Activated naive CD4-positive, alpha-beta T cell treated with anti-CD3 and anti-CD28 coated beads, Interleukin-2, amount 10 ng/mL, durations not matched to agents 7 days and 5 days (primary cell): ENCODE measurements at regions not wholly inside any gene's neighbourhood (a gene's known extent, or its start where the extent isn't known, plus 50 kb on each side); places are given as distances from the start of the nearest gene placed in this dataset.
"Not testable (repeated sequence)": the region's sequence is repeated elsewhere in the genome, so short reads cannot be mapped to it uniquely, and the experiment has no call there.

Source experiments
- CTCF ChIA-PET: fragments of 350-600 bp; sonication (Branson Sonifier 250); formaldehyde crosslinking; loops from one replicate; lab custom pipeline; 2021; ENCODE audit warnings: antibody characterized with exemption; lab: Charles Lee
- DNase-seq: peaks from one replicate; pipeline ENCODE4 v3.0.0-alpha.2; 2020
- H3K27ac Mint-ChIP-seq: one replicate; pipeline ENCODE4 v1.8.0; 2021; ENCODE audit warnings: mild to moderate bottlenecking, moderate library complexity, mixed read lengths
- H3K27me3 Mint-ChIP-seq: one replicate; pipeline ENCODE4 v1.8.0; 2021; ENCODE audit warnings: mild to moderate bottlenecking, mixed read lengths
- H3K36me3 Mint-ChIP-seq: one replicate; pipeline ENCODE4 v1.8.0; 2021; ENCODE audit warnings: mixed read lengths
- H3K4me1 Mint-ChIP-seq: one replicate; pipeline ENCODE4 v1.8.0; 2021; ENCODE audit warnings: mixed read lengths
- H3K4me3 Mint-ChIP-seq: one replicate; pipeline ENCODE4 v1.8.0; 2021; ENCODE audit warnings: mild to moderate bottlenecking, moderate library complexity, mixed read lengths
- H3K9me3 Mint-ChIP-seq: one replicate; pipeline ENCODE4 v1.8.0; 2021; ENCODE audit warnings: mixed read lengths

- DNase-seq, H3K27ac Mint-ChIP-seq, CTCF ChIA-PET, H3K36me3 Mint-ChIP-seq, H3K4me3 Mint-ChIP-seq, H3K9me3 Mint-ChIP-seq, H3K4me1 Mint-ChIP-seq, H3K27me3 Mint-ChIP-seq: not testable (repeated sequence)
Measured at GRCh38 chr4:3589946-3590924, 58.0 kb upstream of the LRPAP1 start.

- H3K9me3 Mint-ChIP-seq, H3K27ac Mint-ChIP-seq, H3K36me3 Mint-ChIP-seq, H3K27me3 Mint-ChIP-seq, DNase-seq, CTCF ChIA-PET, H3K4me3 Mint-ChIP-seq, H3K4me1 Mint-ChIP-seq: not testable (repeated sequence)
Measured at GRCh38 chr4:3589379-3589778, 57.2 kb upstream of the LRPAP1 start.

GRCh38 chr4:3588517-3589194 is 56.4 kb upstream of the LRPAP1 start:
- not testable (repeated sequence) for H3K36me3 Mint-ChIP-seq

GRCh38 chr4:3586596-3586995 is 54.4 kb upstream of the LRPAP1 start:
- CTCF ChIA-PET, H3K27me3 Mint-ChIP-seq, H3K9me3 Mint-ChIP-seq: not testable (repeated sequence)

More at GRCh38 chr4:3588517-3589194, 56.4 kb upstream of the LRPAP1 start:
- H3K27ac Mint-ChIP-seq, H3K27me3 Mint-ChIP-seq, CTCF ChIA-PET, H3K9me3 Mint-ChIP-seq, H3K4me1 Mint-ChIP-seq, H3K4me3 Mint-ChIP-seq, DNase-seq: not testable (repeated sequence)

GRCh38 chr4:3585567-3585966 is 53.3 kb upstream of the LRPAP1 start:
- CTCF ChIA-PET, H3K4me1 Mint-ChIP-seq, H3K27me3 Mint-ChIP-seq, H3K27ac Mint-ChIP-seq, H3K4me3 Mint-ChIP-seq, H3K36me3 Mint-ChIP-seq, DNase-seq, H3K9me3 Mint-ChIP-seq: not testable (repeated sequence)

More at GRCh38 chr4:3586596-3586995, 54.4 kb upstream of the LRPAP1 start:
- H3K36me3 Mint-ChIP-seq, H3K27ac Mint-ChIP-seq, H3K4me3 Mint-ChIP-seq, DNase-seq, H3K4me1 Mint-ChIP-seq: not testable (repeated sequence)

- no peaks in the 10 kb centered on the region for H3K36me3 Mint-ChIP-seq
- H3K4me3 Mint-ChIP-seq, result no peak overlapping the region
Measured at GRCh38 chr4:3582091-3582475, 49.9 kb upstream of the LRPAP1 start.

More at GRCh38 chr4:3582091-3582475, 49.9 kb upstream of the LRPAP1 start:
- CTCF ChIA-PET, result no interaction called here
- DNase-seq, result no peak
- Mint-ChIP-seq H3K4me1 (peaks cover 2% of the 10 kb centered on the region), H3K27me3 (peaks cover 18% of the 10 kb centered on the region), H3K9me3 (no peaks in the 10 kb centered on the region), H3K27ac (no peak overlapping the region)
